GM10248 (cell line): ENCODE measurements at regions not wholly inside any gene's neighbourhood (a gene's known extent, or its start where the extent isn't known, plus 50 kb on each side); places are given as distances from the start of the nearest gene placed in this dataset.

Experiments used
- CTCF ChIA-PET: fragments of 300-600 bp; sonication (Branson Sonifier 250); formaldehyde crosslinking; extraction: SDS; loops from one replicate; lab custom pipeline; 2021; ENCODE audit warnings: antibody characterized with exemption; lab: Yijun Ruan, JAX
- POLR2A ChIA-PET: fragments of 350-650 bp; sonication (Branson Sonifier 250); formaldehyde crosslinking; extraction: SDS; loops from one replicate; lab custom pipeline; 2020; ENCODE audit warnings: antibody characterized with exemption; lab: Yijun Ruan, JAX
- DNase-seq: peaks from one replicate; pipeline ENCODE4 v3.0.0; 2012; ENCODE audit errors: extremely low spot score
- CTCF ChIP-seq: IDR thresholded peaks from 2 replicates; pipeline ENCODE4 v1.5.1; 2012; ENCODE audit warnings: mild to moderate bottlenecking, low read depth; ENCODE audit errors: extremely low read depth, missing control alignments, control extremely low read depth

- POLR2A ChIA-PET: no interaction called here
- DNase-seq: no peak
- CTCF ChIA-PET: interaction anchor here (1.7 kb wide), 1 partner anchor 10 kb away, joined by 5 read pairs; no protein-coding TSS in a partner anchor
- TF ChIP-seq CTCF: no peak
Observed at GRCh38 chr6:131418441-131418840, 154.6 kb upstream of the ARG1 start.

- DNase-seq: no peak
- ChIA-PET POLR2A (no interaction called here), CTCF (interaction anchor here (1.7 kb wide), 1 partner anchor 9 kb away, joined by 5 read pairs; no protein-coding TSS in a partner anchor)
- TF ChIP-seq CTCF: no peak
Observed at GRCh38 chr6:131419702-131420101, 153.3 kb upstream of the ARG1 start.

- TF ChIP-seq CTCF: no peak
- POLR2A ChIA-PET: no interaction called here
- DNase-seq: no peak
- CTCF ChIA-PET: no interaction called here
Observed at GRCh38 chr6:131424016-131424415, 149.0 kb upstream of the ARG1 start.

GRCh38 chr6:131424475-131424874 is 148.6 kb upstream of the ARG1 start:
- CTCF ChIA-PET: no interaction called here
- POLR2A ChIA-PET: no interaction called here
- no peak for DNase-seq
- no peak for TF ChIP-seq CTCF

GRCh38 chr6:131427434-131428058 is 145.5 kb upstream of the ARG1 start:
- POLR2A ChIA-PET: interaction anchor here (0.7 kb wide), 1 partner anchor 1505 kb away, joined by 4 read pairs; no protein-coding TSS in a partner anchor
- CTCF ChIA-PET: interaction anchor here (1.5 to 1.8 kb wide), 2 partner anchors 8 to 27 kb away, joined by 4 to 5 read pairs; no protein-coding TSS in a partner anchor
- no peak for TF ChIP-seq CTCF
- no peak for DNase-seq

- no peak for TF ChIP-seq CTCF
- ChIA-PET CTCF (no interaction called here), POLR2A (no interaction called here)
- no peak for DNase-seq
Observed at GRCh38 chr6:131430531-131430930, 142.5 kb upstream of the ARG1 start.

GRCh38 chr6:131431718-131432117 is 141.3 kb upstream of the ARG1 start:
- DNase-seq: no peak
- TF ChIP-seq CTCF: no peak
- CTCF ChIA-PET: interaction anchor here (1.0 kb wide), 1 partner anchor 8 kb away, joined by 3 read pairs; no protein-coding TSS in a partner anchor
- POLR2A ChIA-PET: no interaction called here
